ENCODE measurements at regions not wholly inside any gene's neighbourhood (a gene's known extent, or its start where the extent isn't known, plus 50 kb on each side); places are given as distances from the start of the nearest gene placed in this dataset.

- TF ChIP-seq POLR2AphosphoS5 (IDR thresholded peaks at IDR 0.05): no peak
- TF ChIP-seq POLR2A (IDR thresholded peaks at IDR 0.05): no peak
- no peak for TF ChIP-seq CTCF (IDR thresholded peaks at IDR 0.05)
- no peak for TF ChIP-seq EP300 (IDR thresholded peaks at IDR 0.05)
These were observed 121.0 kb upstream of the CDIN1 start for GRCh38 chr15:36458411-36458810.
